ENCODE measurements at regions not wholly inside any gene's neighbourhood (a gene's known extent, or its start where the extent isn't known, plus 50 kb on each side); places are given as distances from the start of the nearest gene placed in this dataset.

DNA sequence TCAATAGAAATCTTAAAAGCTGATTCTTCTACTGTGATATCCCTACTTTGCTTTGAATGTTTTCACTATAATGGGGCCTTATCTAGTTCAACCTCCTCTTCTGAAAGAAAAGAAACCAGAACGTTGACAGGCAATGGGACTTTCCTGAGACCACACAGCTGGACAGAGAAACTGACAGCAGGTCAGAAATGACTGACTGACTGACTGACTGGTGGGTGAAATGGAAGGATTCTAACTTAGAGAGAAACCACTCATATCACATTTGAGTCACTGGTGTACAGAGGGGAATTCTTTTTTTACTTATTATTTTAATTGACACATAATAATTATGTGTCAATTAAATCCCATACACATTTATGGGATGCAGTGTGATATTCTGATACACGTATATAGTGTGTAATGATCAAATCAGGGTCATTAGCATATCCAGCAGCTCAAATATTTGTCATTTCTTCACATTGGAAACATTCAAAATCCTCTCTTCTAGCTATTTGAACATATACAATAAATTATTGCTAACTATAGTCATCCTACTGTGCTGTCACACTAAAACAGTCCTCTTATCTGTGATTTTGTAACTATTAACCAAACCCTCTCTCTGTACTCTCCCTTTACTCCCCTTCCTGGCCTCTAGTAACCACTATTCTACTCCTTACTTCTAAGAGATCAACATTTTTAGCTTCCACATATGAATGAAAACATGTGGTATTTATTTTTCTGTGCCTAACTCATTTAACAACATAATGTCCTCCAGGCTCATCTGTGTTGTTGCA is 64.8 kb upstream of the NRSN1 start:
- H3K4me2 ChIP-seq (ENCODE audit: low read length), result peak overlapping the region; percentile 56
- H4K20me1 ChIP-seq (ENCODE audit: insufficient read depth, low read length), result no peaks in the 10 kb centered on the region
- no peaks in the 10 kb centered on the region; the same call in 1 of the 2 replicates for H3K9me3 ChIP-seq (ENCODE audit: insufficient read depth, low read length)
- peak overlapping the region; percentile 92 for H3K27ac ChIP-seq (ENCODE audit: low read length)
- no peaks in the 10 kb centered on the region for H3K79me2 ChIP-seq (ENCODE audit: low read length)
- peak overlapping the region; percentile 3; the same call in 1 of the 2 replicates for H3K4me3 ChIP-seq (ENCODE audit: low read length)
- peaks cover 13% of the 10 kb centered on the region for H3K36me3 ChIP-seq (replicated peaks; ENCODE audit: low read depth, low read length)
- no peak overlapping the region for H2AFZ ChIP-seq (ENCODE audit: low read depth, low read length)
- H3K4me1 ChIP-seq (ENCODE audit: low read length), result peaks cover 40% of the 10 kb centered on the region
- H3K27me3 ChIP-seq (ENCODE audit: low read depth, low read length), result no peaks in the 10 kb centered on the region
- peak overlapping the region; percentile 50; the same call in 1 of the 2 replicates for H3K9ac ChIP-seq (ENCODE audit: low read length)
- TF ChIP-seq EZH2phosphoT487 (IDR thresholded peaks at IDR 0.05; ENCODE audit: low read depth), result no peak
- no peak for TF ChIP-seq CTCF (IDR thresholded peaks at IDR 0.05; ENCODE audit: low read depth, low read length)

DNA sequence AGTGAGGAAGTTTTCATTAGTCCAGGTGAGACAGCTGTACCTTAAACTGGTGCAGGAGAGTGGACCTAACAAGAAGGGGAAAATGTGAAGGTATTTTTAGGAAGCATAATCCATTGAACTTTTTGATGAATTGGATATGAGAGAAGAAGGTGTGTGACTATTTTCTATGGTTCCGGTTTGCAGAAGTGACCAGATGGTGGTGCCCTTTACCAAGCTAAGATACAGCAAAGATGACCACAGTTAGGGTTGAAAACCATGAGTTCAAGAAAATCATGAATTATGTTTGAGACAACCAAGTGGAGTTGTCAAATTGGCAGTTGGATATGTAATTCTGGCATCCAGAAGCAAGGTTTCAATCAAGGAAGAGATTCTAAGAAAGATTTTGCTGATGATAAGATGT is 61.9 kb upstream of the NRSN1 start:
- no peaks in the 10 kb centered on the region; the same call in 1 of the 2 replicates for H3K9me3 ChIP-seq (ENCODE audit: insufficient read depth, low read length)
- H3K4me2 ChIP-seq (ENCODE audit: low read length), result no peak overlapping the region
- no peaks in the 10 kb centered on the region for H4K20me1 ChIP-seq (ENCODE audit: insufficient read depth, low read length)
- TF ChIP-seq EZH2phosphoT487 (IDR thresholded peaks at IDR 0.05; ENCODE audit: low read depth) (no peak), CTCF (IDR thresholded peaks at IDR 0.05; ENCODE audit: low read depth, low read length) (peak; percentile 69)
- no peak overlapping the region for H2AFZ ChIP-seq (ENCODE audit: low read depth, low read length)
- no peak overlapping the region for H3K27ac ChIP-seq (ENCODE audit: low read length)
- no peak overlapping the region for H3K4me3 ChIP-seq (ENCODE audit: low read length)
- no peaks in the 10 kb centered on the region for H3K79me2 ChIP-seq (ENCODE audit: low read length)
- H3K27me3 ChIP-seq (ENCODE audit: low read depth, low read length), result no peaks in the 10 kb centered on the region
- H3K36me3 ChIP-seq (replicated peaks; ENCODE audit: low read depth, low read length), result peaks cover 5% of the 10 kb centered on the region
- peaks cover 38% of the 10 kb centered on the region for H3K4me1 ChIP-seq (ENCODE audit: low read length)
- no peak overlapping the region for H3K9ac ChIP-seq (ENCODE audit: low read length)

GRCh38 chr6:24064832-24065231 is 61.2 kb upstream of the NRSN1 start:
- no peak overlapping the region for H3K9ac ChIP-seq (ENCODE audit: low read length)
- H3K4me3 ChIP-seq (ENCODE audit: low read length), result no peak overlapping the region
- no peak overlapping the region for H3K4me2 ChIP-seq (ENCODE audit: low read length)
- no peak for TF ChIP-seq EZH2phosphoT487 (IDR thresholded peaks at IDR 0.05; ENCODE audit: low read depth)
- TF ChIP-seq CTCF (IDR thresholded peaks at IDR 0.05; ENCODE audit: low read depth, low read length), result no peak
- no peak overlapping the region for H3K27ac ChIP-seq (ENCODE audit: low read length)
- no peaks in the 10 kb centered on the region for H4K20me1 ChIP-seq (ENCODE audit: insufficient read depth, low read length)
- H3K36me3 ChIP-seq (replicated peaks; ENCODE audit: low read depth, low read length), result peaks cover 5% of the 10 kb centered on the region
- no peak overlapping the region for H2AFZ ChIP-seq (ENCODE audit: low read depth, low read length)
- H3K4me1 ChIP-seq (ENCODE audit: low read length), result peaks cover 38% of the 10 kb centered on the region
- no peaks in the 10 kb centered on the region for H3K27me3 ChIP-seq (ENCODE audit: low read depth, low read length)
- no peaks in the 10 kb centered on the region for H3K79me2 ChIP-seq (ENCODE audit: low read length)
- H3K9me3 ChIP-seq (ENCODE audit: insufficient read depth, low read length), result no peaks in the 10 kb centered on the region; the same call in 1 of the 2 replicates

DNA sequence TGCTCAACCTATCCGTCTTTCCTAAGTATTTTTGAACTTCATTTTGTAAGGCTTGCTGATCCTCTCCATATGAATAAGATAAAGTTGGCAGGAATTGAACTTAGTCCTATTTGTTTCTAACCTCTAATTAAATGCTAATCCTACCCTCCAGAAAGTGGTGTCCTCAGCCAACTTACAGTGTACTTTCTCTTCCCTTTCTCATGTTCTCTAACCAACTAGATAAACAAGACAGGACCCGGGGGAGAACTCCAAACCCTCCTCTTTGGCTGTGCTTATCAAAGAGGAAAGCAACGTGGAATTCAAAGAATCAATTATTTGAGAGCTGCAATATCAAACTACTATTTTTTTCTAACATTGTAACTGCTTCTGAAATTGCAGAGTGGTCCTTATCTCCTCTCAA is 56.5 kb upstream of the NRSN1 start:
- H3K27ac ChIP-seq (ENCODE audit: low read length), result 0 out of 2 replicates have a peak overlapping the region, but pooled peaks have one; percentile 6
- no peaks in the 10 kb centered on the region for H3K27me3 ChIP-seq (ENCODE audit: low read depth, low read length)
- H2AFZ ChIP-seq (ENCODE audit: low read depth, low read length), result no peak overlapping the region
- TF ChIP-seq EZH2phosphoT487 (IDR thresholded peaks at IDR 0.05; ENCODE audit: low read depth), result no peak
- TF ChIP-seq CTCF (IDR thresholded peaks at IDR 0.05; ENCODE audit: low read depth, low read length), result no peak
- H3K4me1 ChIP-seq (ENCODE audit: low read length), result peaks cover 17% of the 10 kb centered on the region
- no peaks in the 10 kb centered on the region for H3K79me2 ChIP-seq (ENCODE audit: low read length)
- peak overlapping the region; percentile 30 for H3K4me2 ChIP-seq (ENCODE audit: low read length)
- H3K9me3 ChIP-seq (ENCODE audit: insufficient read depth, low read length), result no peaks in the 10 kb centered on the region
- no peak overlapping the region for H3K9ac ChIP-seq (ENCODE audit: low read length)
- H4K20me1 ChIP-seq (ENCODE audit: insufficient read depth, low read length), result no peaks in the 10 kb centered on the region
- H3K4me3 ChIP-seq (ENCODE audit: low read length), result no peak overlapping the region
- H3K36me3 ChIP-seq (replicated peaks; ENCODE audit: low read depth, low read length), result no peaks in the 10 kb centered on the region

All from OCI-LY3 (cell line).